Panc1 (cell line): ENCODE measurements at regions not wholly inside any gene's neighbourhood (a gene's known extent, or its start where the extent isn't known, plus 50 kb on each side); places are given as distances from the start of the nearest gene placed in this dataset.

ENCODE experiments used
- ATAC-seq: fragments of 200-7000 bp; cut with Tn5 transposase; 2 replicates; pipeline ENCODE4 v1.9.1; 2020; ENCODE audit warnings: mild to moderate bottlenecking, moderate library complexity
- BruUV-seq: library from RNA; stranded (reverse); fragments of 400-500 nt; replicated peaks from 2 replicates; lab custom pipeline; 2021; lab: Mats Ljungman, UMichigan
- CTCF ChIA-PET: fragments of 300-600 bp; sonication (Branson Sonifier 250); formaldehyde crosslinking; loops from one replicate; lab custom pipeline; 2022; ENCODE audit warnings: antibody characterized with exemption; lab: Charles Lee
- POLR2A ChIA-PET: fragments of 300-600 bp; sonication (Branson Sonifier 250); formaldehyde crosslinking; loops from one replicate; lab custom pipeline; 2022; ENCODE audit warnings: antibody characterized with exemption; lab: Charles Lee
- DNase-seq: peaks from one replicate; pipeline ENCODE4 v3.0.0-alpha.2; 2010; ENCODE audit warnings: low read depth, low spot score
- H3K27ac ChIP-seq: 2 replicates; pipeline ENCODE4 v1.5.1; 2011; ENCODE audit warnings: mild to moderate bottlenecking, low read length, inconsistent platforms
- H3K27me3 ChIP-seq: fragments of 200-500 bp; sonication (Bioruptor generic); 2 replicates; pipeline ENCODE4 v1.6.0; 2014; ENCODE audit warnings: low read length, inconsistent platforms; ENCODE audit not compliant: control insufficient read depth, insufficient read depth
- H3K36me3 ChIP-seq: fragments of 200-500 bp; sonication (Bioruptor generic); 2 replicates; pipeline ENCODE4 v1.5.1; 2014; ENCODE audit warnings: inconsistent platforms, mild to moderate bottlenecking, low read length, moderate library complexity; ENCODE audit not compliant: control insufficient read depth, insufficient read depth
- H3K4me1 ChIP-seq: 2 replicates; pipeline ENCODE4 v1.5.1; 2011; ENCODE audit warnings: inconsistent platforms, mild to moderate bottlenecking, low read length, moderate library complexity; ENCODE audit not compliant: control insufficient read depth, insufficient read depth
- H3K4me3 ChIP-seq, 2 experiments: 2 replicates each; pipeline ENCODE4 v1.5.1; 2011 to 2012; ENCODE audit warnings: low read depth in 2 of 2, low read length in 2 of 2, mild to moderate bottlenecking in 2 of 2, inconsistent platforms in 1 of 2, moderate library complexity in 1 of 2
- H3K9me3 ChIP-seq: fragments of 200-500 bp; sonication (Bioruptor generic); 2 replicates; pipeline ENCODE4 v1.5.1; 2014; ENCODE audit warnings: low read depth, mild to moderate bottlenecking, inconsistent platforms, low read length, moderate library complexity; ENCODE audit not compliant: control insufficient read depth, insufficient read depth
- CTCF ChIP-seq: fragments of 450-650 bp; IDR thresholded peaks from 2 replicates; pipeline ENCODE4 v1.5.1; 2017; ENCODE audit warnings: mild to moderate bottlenecking
- POLR2AphosphoS5 ChIP-seq: IDR thresholded peaks from 2 replicates; pipeline ENCODE4 v1.6.1; 2012; ENCODE audit warnings: mild to moderate bottlenecking, low read depth, low read length, moderate library complexity
- REST ChIP-seq, 2 experiments: IDR thresholded peaks; 2 replicates each; pipeline ENCODE4 v1.6.1; 2011 to 2012; ENCODE audit warnings: low read depth in 2 of 2, control low read depth in 1 of 2, low read length in 1 of 2, mild to moderate bottlenecking in 1 of 2, moderate library complexity in 1 of 2; ENCODE audit not compliant: insufficient read depth in 1 of 2
- SIN3A ChIP-seq: IDR thresholded peaks from 2 replicates; pipeline ENCODE4 v1.6.1; 2012; ENCODE audit warnings: low read depth, mild to moderate bottlenecking, low read length, moderate library complexity, borderline replicate concordance; ENCODE audit not compliant: insufficient read depth
- TCF7L2 ChIP-seq: IDR thresholded peaks from 2 replicates; pipeline ENCODE4 v1.6.1; 2011; ENCODE audit warnings: mild to moderate bottlenecking, low read depth, low read length, inconsistent platforms
- in situ Hi-C: cut with HindIII; loops from 2 replicates; pipeline ENCODE4 v1.10.0; 2016; ENCODE audit warnings: low sequenced_read_pairs, low pct_unique_long_range_greater_than_20kb
- intact Hi-C: fragments of 100-400 bp; cut with micrococcal nuclease; formaldehyde crosslinking; loops from one replicate; pipeline ENCODE4 v1.10.0; 2022; ENCODE audit not compliant: unreplicated experiment

- CTCF ChIA-PET, result no interaction called here
- Histone ChIP-seq H3K9me3 (no peaks in the 10 kb centered on the region; the same call in 1 of the 2 replicates), H3K27me3 (no peaks in the 10 kb centered on the region), H3K27ac (no peak overlapping the region), H3K4me1 (no peaks in the 10 kb centered on the region), H3K4me3 (no peak overlapping the region), H3K36me3 (no peaks in the 10 kb centered on the region)
- POLR2A ChIA-PET, result no interaction called here
- intact Hi-C loops, result no loop called here
- in situ Hi-C loops, result no loop called here
- TF ChIP-seq CTCF, result no peak
- TF ChIP-seq REST (IDR thresholded peaks at IDR 0.05; ENCODE audit: insufficient read depth in 1 of 2, low read depth in 2 of 2, low read length in 1 of 2), result no peak
- no peak for TF ChIP-seq SIN3A
- TF ChIP-seq POLR2AphosphoS5, result no peak
- no peak for TF ChIP-seq TCF7L2
- ATAC-seq (no peak), DNase-seq (no peak)
- BruUV-seq, result no TSS peak
Measured at GRCh38 chr12:103177639-103178255, 220.3 kb downstream of the ASCL1 start.

DNA sequence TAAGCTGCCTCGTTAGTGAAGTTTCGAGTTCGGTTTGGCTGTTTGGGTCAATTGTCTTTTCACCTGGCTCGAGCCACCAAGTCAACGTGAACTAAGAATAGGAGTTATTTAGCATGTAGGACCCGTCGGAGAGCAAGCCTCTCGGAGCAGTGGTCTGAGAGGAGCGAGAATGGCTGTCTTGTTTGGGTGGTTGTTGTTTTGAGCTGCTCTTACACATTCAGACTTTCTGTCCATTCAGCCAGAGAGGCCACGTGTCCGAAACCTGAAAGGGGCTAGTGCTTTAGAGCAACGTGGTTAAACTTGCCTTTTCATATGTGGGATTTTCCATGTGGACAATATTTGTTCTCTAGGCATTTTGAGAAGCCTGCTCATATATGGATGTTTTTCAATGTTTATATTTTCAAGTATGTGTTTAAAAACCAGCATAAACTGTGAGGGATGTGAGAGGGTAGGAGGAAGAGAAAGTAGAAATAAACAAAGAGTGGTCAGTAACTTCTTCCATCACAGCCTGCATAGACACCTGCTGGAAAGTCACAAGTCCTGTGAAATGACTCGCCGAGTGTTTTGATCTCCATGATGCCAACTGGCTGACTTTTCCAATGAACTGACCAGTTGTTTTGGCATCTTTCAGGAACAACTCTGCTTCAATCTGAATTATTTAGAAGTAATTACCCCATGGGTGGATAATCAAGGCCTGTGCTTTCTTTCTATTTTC lies 221.0 kb downstream of the ASCL1 start:
- TF ChIP-seq TCF7L2 (no peak), CTCF (no peak), POLR2AphosphoS5 (no peak), SIN3A (no peak), REST (IDR thresholded peaks at IDR 0.05; ENCODE audit: insufficient read depth in 1 of 2, low read depth in 2 of 2, low read length in 1 of 2) (no peak)
- Histone ChIP-seq H3K27ac (no peak overlapping the region), H3K4me3 (no peak overlapping the region), H3K9me3 (no peaks in the 10 kb centered on the region; the same call in 1 of the 2 replicates), H3K36me3 (no peaks in the 10 kb centered on the region), H3K27me3 (no peaks in the 10 kb centered on the region), H3K4me1 (no peaks in the 10 kb centered on the region)
- intact Hi-C loops, result no loop called here
- ChIA-PET POLR2A (no interaction called here), CTCF (no interaction called here)
- DNase-seq (no peak), ATAC-seq (no peak)
- no TSS peak for BruUV-seq
- in situ Hi-C loops, result no loop called here
